PC-3 (cell line): ENCODE measurements at regions not wholly inside any gene's neighbourhood (a gene's known extent, or its start where the extent isn't known, plus 50 kb on each side); places are given as distances from the start of the nearest gene placed in this dataset.

Experiments
- CTCF ChIP-seq: fragments of 300-600 bp; sonication (generic); conservative IDR thresholded peaks from 2 replicates; pipeline ENCODE4 v1.5.1; 2017; ENCODE audit warnings: antibody characterized with exemption, low read depth, mild to moderate bottlenecking, low read length
- EZH2 ChIP-seq: fragments of 300-600 bp; sonication (generic); IDR thresholded peaks from one replicate; pipeline ENCODE4 v1.6.1; 2017; ENCODE audit warnings: antibody characterized with exemption, mild to moderate bottlenecking, low read length; ENCODE audit not compliant: unreplicated experiment
- EZH2phosphoT487 ChIP-seq: fragments of 300-600 bp; sonication (generic); IDR thresholded peaks from 2 replicates; pipeline ENCODE4 v1.6.1; 2018; ENCODE audit warnings: mild to moderate bottlenecking, antibody characterized with exemption, low read length, borderline replicate concordance

GRCh38 chr1:199733125-199733524 lies 294.4 kb upstream of the NR5A2 start:
- TF ChIP-seq CTCF (no peak), EZH2 (no peak), EZH2phosphoT487 (no peak)
